Mesothelial cell of epicardium (in vitro differentiated cells): ENCODE measurements at regions not wholly inside any gene's neighbourhood (a gene's known extent, or its start where the extent isn't known, plus 50 kb on each side); places are given as distances from the start of the nearest gene placed in this dataset.
A peak's percentile ranks its signal among the peaks of the same experiment; 100 is the strongest.
"Not testable (repeated sequence)": the region's sequence is repeated elsewhere in the genome, so short reads cannot be mapped to it uniquely, and the experiment has no call there.

Experiments
- DNase-seq, 2 experiments: peaks; one replicate each; pipeline ENCODE4 v3.0.0; 2021; ENCODE audit warnings: low spot score in 2 of 2; ENCODE audit not compliant: unreplicated experiment in 2 of 2
- H3K27ac Mint-ChIP-seq: 2 replicates; pipeline ENCODE4 v1.8.0; 2021; ENCODE audit warnings: mixed read lengths
- H3K27me3 Mint-ChIP-seq: 2 replicates; pipeline ENCODE4 v1.8.0; 2021; ENCODE audit warnings: low read depth, mixed read lengths
- H3K36me3 Mint-ChIP-seq: 2 replicates; pipeline ENCODE4 v1.8.0; 2021; ENCODE audit warnings: mixed read lengths
- H3K4me1 Mint-ChIP-seq: 2 replicates; pipeline ENCODE4 v1.8.0; 2021; ENCODE audit warnings: mixed read lengths
- H3K4me3 Mint-ChIP-seq: 2 replicates; pipeline ENCODE4 v1.8.0; 2021; ENCODE audit warnings: mild to moderate bottlenecking, moderate library complexity, mixed read lengths
- H3K9me3 Mint-ChIP-seq: 2 replicates; pipeline ENCODE4 v1.8.0; 2021; ENCODE audit warnings: mixed read lengths
- CTCF ChIP-seq: fragments of 200-600 bp; sonication (generic); IDR thresholded peaks from one replicate; pipeline ENCODE4 v1.5.0; 2021; ENCODE audit warnings: antibody characterized with exemption; ENCODE audit not compliant: unreplicated experiment

- H3K36me3 Mint-ChIP-seq: no peaks in the 10 kb centered on the region
- no peaks in the 10 kb centered on the region for H3K27me3 Mint-ChIP-seq
- no peak overlapping the region for H3K4me3 Mint-ChIP-seq
- H3K4me1 Mint-ChIP-seq: peaks cover 12% of the 10 kb centered on the region
- no peak for DNase-seq
- TF ChIP-seq CTCF: peak; percentile 79
- H3K9me3 Mint-ChIP-seq: no peaks in the 10 kb centered on the region
- H3K27ac Mint-ChIP-seq: no peak overlapping the region
These were observed 704.4 kb upstream of the PCDH20 start for GRCh38 chr13:62119739-62120700.

- TF ChIP-seq CTCF: no peak
- H3K36me3 Mint-ChIP-seq: no peaks in the 10 kb centered on the region
- H3K27me3 Mint-ChIP-seq: no peaks in the 10 kb centered on the region
- no peak for DNase-seq
- H3K27ac Mint-ChIP-seq: no peak overlapping the region
- no peaks in the 10 kb centered on the region for H3K9me3 Mint-ChIP-seq
- H3K4me1 Mint-ChIP-seq: peaks cover 10% of the 10 kb centered on the region
- no peak overlapping the region for H3K4me3 Mint-ChIP-seq
These were observed 700.2 kb upstream of the PCDH20 start for GRCh38 chr13:62115831-62116230.

- no peak overlapping the region for H3K4me3 Mint-ChIP-seq
- H3K27me3 Mint-ChIP-seq: no peaks in the 10 kb centered on the region
- peaks cover 4% of the 10 kb centered on the region for H3K9me3 Mint-ChIP-seq
- TF ChIP-seq CTCF: no peak
- no peak for DNase-seq
- no peak overlapping the region for H3K27ac Mint-ChIP-seq
- no peaks in the 10 kb centered on the region for H3K36me3 Mint-ChIP-seq
- peaks cover 5% of the 10 kb centered on the region for H3K4me1 Mint-ChIP-seq
These were observed 697.5 kb upstream of the PCDH20 start for GRCh38 chr13:62113179-62113578.

- Mint-ChIP-seq H3K4me1 (no peaks in the 10 kb centered on the region), H3K27me3 (no peaks in the 10 kb centered on the region), H3K9me3 (peaks cover 4% of the 10 kb centered on the region), H3K36me3 (no peaks in the 10 kb centered on the region), H3K4me3 (no peak overlapping the region), H3K27ac (no peak overlapping the region)
- no peak for DNase-seq
- TF ChIP-seq CTCF: no peak
These were observed 694.4 kb upstream of the PCDH20 start for GRCh38 chr13:62110079-62110478.

- H3K36me3 Mint-ChIP-seq, H3K4me1 Mint-ChIP-seq, H3K27ac Mint-ChIP-seq, DNase-seq, H3K4me3 Mint-ChIP-seq, H3K27me3 Mint-ChIP-seq: not testable (repeated sequence)
- peaks cover 21% of the 10 kb centered on the region for H3K9me3 Mint-ChIP-seq
These were observed 688.5 kb upstream of the PCDH20 start for GRCh38 chr13:62104136-62104535.

- no peak for TF ChIP-seq CTCF
- no peaks in the 10 kb centered on the region for H3K36me3 Mint-ChIP-seq
- peaks cover 15% of the 10 kb centered on the region for H3K9me3 Mint-ChIP-seq
- H3K27me3 Mint-ChIP-seq: no peaks in the 10 kb centered on the region
- H3K27ac Mint-ChIP-seq: no peak overlapping the region
- no peak for DNase-seq
- H3K4me3 Mint-ChIP-seq: no peak overlapping the region
- no peaks in the 10 kb centered on the region for H3K4me1 Mint-ChIP-seq
These were observed 681.0 kb upstream of the PCDH20 start for GRCh38 chr13:62096652-62097051.
